BE2C (cell line): ENCODE measurements at regions not wholly inside any gene's neighbourhood (a gene's known extent, or its start where the extent isn't known, plus 50 kb on each side); places are given as distances from the start of the nearest gene placed in this dataset.

ENCODE experiments used
- DNase-seq: peaks from one replicate; pipeline ENCODE4 v3.0.0-alpha.2; 2020
- H3K27me3 ChIP-seq: fragments of 250-450 bp; sonication (Bioruptor Pico); 2 replicates; pipeline ENCODE4 v1.5.1; 2020; ENCODE audit warnings: mild to moderate bottlenecking
- H3K36me3 ChIP-seq: fragments of 250-450 bp; sonication (Bioruptor Pico); 2 replicates; pipeline ENCODE4 v1.5.1; 2020; ENCODE audit warnings: mild to moderate bottlenecking
- H3K4me1 ChIP-seq: fragments of 250-450 bp; sonication (Bioruptor Pico); 2 replicates; pipeline ENCODE4 v1.5.1; 2020
- H3K4me3 ChIP-seq: 2 replicates; pipeline ENCODE4 v1.5.1; 2011; ENCODE audit warnings: low read depth, low read length
- H3K9me3 ChIP-seq: fragments of 250-450 bp; sonication (Bioruptor Pico); 2 replicates; pipeline ENCODE4 v1.5.1; 2020
- CTCF ChIP-seq: IDR thresholded peaks from 2 replicates; pipeline ENCODE4 v1.5.1; 2012; ENCODE audit warnings: mild to moderate bottlenecking, low read depth, low read length

DNA sequence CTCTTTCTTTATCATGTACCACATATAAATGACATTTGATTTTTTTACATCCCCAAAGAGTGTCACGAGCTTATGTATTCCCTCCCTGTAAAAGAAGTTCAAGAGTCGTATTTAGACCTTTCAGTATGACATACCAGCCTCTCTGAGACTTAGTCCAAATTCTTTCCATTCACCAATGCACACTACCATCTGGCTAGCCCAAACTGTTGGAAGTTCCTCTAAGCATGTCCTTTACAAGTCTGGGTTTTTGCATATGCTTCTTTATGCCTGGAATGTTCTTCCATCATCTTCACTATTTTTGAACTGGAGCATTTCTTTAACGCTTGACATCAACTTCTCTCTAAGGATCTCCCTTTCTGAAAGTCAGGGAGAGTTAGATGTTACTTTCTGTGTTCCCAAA lies 68.5 kb upstream of the RGS6 start:
- Histone ChIP-seq H3K27me3 (no peaks in the 10 kb centered on the region), H3K36me3 (no peaks in the 10 kb centered on the region), H3K4me3 (no peak overlapping the region), H3K9me3 (no peaks in the 10 kb centered on the region), H3K4me1 (no peaks in the 10 kb centered on the region)
- DNase-seq: no peak
- TF ChIP-seq CTCF: no peak
